VCaP (cell line): ENCODE measurements at regions not wholly inside any gene's neighbourhood (a gene's known extent, or its start where the extent isn't known, plus 50 kb on each side); places are given as distances from the start of the nearest gene placed in this dataset.

Experiments used
- H3K27ac ChIP-seq: fragments of 450-650 bp; 2 replicates; pipeline ENCODE4 v1.5.1; 2017
- CTCF ChIP-seq: fragments of 450-650 bp; conservative IDR thresholded peaks from 2 replicates; pipeline ENCODE4 v1.5.1; 2017; ENCODE audit warnings: mild to moderate bottlenecking, moderate library complexity

GRCh38 chr16:6428861-6429260 is 903.8 kb upstream of the RBFOX1 start:
- peak overlapping the region; percentile 36; the same call in 1 of the 2 replicates for H3K27ac ChIP-seq
- no peak for TF ChIP-seq CTCF

DNA sequence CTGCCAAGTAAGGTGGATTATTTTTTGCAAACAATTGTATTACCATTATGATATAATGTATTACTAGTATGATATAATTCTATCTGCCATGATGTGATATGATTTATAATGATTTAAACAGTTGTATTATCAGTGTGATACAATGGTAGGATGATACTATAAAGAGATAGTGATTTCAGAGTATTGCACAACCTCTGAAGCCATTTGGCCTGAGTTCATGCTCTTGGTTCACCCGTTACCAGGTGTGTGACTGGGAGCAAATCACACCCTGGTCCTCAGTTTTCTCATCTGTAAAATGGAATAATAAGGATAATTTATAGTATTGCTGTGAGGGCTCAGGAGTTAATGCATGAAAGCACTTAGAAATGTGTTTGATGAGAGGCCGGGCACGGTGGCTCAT is 905.0 kb upstream of the RBFOX1 start:
- TF ChIP-seq CTCF, result no peak
- no peak overlapping the region for H3K27ac ChIP-seq

GRCh38 chr16:6407596-6407995 is 925.0 kb upstream of the RBFOX1 start:
- TF ChIP-seq CTCF, result no peak
- no peak overlapping the region for H3K27ac ChIP-seq

DNA sequence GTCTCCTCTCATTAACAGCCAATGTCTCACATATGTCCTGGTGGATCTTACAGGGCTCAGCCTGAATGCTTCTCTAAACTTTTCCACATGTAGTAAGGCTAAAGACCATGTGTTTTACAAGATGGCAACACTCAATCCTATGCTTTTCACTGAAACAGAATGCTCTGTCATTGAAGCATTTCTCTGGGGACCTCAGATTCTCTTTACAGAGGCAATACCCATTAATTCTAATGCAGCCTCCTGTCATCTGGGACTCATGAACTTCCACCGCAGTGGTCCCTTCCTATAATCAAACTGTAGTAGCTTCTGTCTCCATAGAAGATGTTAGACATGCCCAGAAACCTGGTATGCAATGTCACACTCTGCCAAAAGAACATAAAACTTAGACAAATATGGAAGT is 926.6 kb upstream of the RBFOX1 start:
- TF ChIP-seq CTCF, result no peak
- H3K27ac ChIP-seq, result no peak overlapping the region

DNA sequence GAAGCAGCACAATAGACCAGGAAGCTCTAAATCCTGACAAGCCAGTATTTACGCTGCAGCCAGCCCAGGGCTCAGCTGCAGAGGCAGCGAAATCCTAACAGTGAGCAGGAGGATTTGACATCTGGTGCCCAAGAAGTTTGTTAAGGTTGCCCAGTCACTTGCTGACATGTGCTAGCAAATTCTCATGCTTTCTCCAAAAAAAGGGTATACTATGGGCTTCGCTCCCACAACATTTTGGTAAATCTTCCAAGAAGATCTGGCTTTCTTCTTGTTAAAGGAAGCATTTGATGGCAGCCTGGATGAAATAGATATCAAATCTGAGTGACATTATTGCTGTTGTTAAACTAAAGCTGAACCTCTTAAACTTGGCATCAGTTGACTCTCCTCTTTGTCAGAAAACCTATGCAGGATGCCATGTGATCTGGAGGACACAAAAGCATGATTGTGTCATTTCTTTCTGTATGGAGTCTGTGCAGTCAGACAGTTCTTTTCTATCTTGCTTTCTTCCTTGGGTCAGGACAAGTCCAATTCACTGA is 949.7 kb upstream of the RBFOX1 start:
- no peak overlapping the region for H3K27ac ChIP-seq
- TF ChIP-seq CTCF, result no peak

- H3K27ac ChIP-seq, result no peak overlapping the region
- no peak for TF ChIP-seq CTCF
Observed at GRCh38 chr16:6381896-6382295, 950.7 kb upstream of the RBFOX1 start.

DNA sequence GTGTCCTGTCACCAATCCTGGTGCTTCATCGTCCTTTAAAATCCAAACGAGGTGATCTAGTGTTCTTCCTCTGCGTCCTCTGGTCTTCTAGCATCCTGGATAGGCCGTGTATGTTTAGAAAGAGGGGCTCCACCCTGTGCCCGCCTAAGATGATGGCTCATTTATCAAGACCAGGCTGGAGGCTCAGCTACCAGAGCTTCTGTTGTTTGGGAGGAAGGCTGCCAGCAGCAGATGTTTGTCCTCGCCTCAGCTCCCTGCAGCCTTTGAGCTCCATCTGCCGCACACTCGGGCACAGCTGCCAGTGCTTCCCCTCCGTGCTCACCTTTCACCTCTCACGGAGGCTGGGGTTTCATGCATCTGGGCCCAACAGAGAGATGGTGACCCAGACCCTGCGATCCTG is 954.7 kb upstream of the RBFOX1 start:
- no peak for TF ChIP-seq CTCF
- no peak overlapping the region for H3K27ac ChIP-seq
